ENCODE measurements at regions not wholly inside any gene's neighbourhood (a gene's known extent, or its start where the extent isn't known, plus 50 kb on each side); places are given as distances from the start of the nearest gene placed in this dataset.

DNA sequence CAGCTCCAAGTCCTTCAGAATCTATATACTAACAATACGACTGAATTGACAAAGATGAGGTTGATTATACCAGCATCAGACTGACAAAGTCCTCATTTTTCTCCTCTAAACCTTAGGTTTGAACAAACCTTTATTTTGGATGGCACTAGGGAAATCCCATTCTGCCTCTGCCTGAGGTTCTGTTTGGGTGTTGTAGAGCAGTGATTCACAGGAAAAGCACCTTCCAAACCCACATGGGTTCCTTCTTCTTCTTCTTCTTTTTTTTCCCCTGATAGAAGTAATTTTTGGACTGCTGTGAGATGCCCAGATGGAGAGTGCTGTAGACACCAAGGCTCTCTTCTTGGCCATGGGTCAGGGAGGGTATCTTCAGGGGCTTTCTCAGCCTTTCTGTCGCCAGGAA is 164.9 kb upstream of the PAPPA start:
- no peak overlapping the region for H3K4me3 ChIP-seq (replicated peaks; ENCODE audit: low read depth, low read length)
- no peak for DNase-seq (ENCODE audit: extremely low read depth, low read depth)
- TF ChIP-seq, protein P1, sequence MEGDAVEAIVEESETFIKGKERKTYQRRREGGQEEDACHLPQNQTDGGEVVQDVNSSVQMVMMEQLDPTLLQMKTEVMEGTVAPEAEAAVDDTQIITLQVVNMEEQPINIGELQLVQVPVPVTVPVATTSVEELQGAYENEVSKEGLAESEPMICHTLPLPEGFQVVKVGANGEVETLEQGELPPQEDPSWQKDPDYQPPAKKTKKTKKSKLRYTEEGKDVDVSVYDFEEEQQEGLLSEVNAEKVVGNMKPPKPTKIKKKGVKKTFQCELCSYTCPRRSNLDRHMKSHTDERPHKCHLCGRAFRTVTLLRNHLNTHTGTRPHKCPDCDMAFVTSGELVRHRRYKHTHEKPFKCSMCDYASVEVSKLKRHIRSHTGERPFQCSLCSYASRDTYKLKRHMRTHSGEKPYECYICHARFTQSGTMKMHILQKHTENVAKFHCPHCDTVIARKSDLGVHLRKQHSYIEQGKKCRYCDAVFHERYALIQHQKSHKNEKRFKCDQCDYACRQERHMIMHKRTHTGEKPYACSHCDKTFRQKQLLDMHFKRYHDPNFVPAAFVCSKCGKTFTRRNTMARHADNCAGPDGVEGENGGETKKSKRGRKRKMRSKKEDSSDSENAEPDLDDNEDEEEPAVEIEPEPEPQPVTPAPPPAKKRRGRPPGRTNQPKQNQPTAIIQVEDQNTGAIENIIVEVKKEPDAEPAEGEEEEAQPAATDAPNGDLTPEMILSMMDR (IDR thresholded peaks at IDR 0.05; ENCODE audit: low read depth, low read length, missing control alignments): no peak

- DNase-seq (ENCODE audit: extremely low read depth, low read depth): no peak
- TF ChIP-seq, protein P1 (IDR thresholded peaks at IDR 0.05; ENCODE audit: low read depth, low read length, missing control alignments): no peak
- no peak overlapping the region for H3K4me3 ChIP-seq (replicated peaks; ENCODE audit: low read depth, low read length)
These were observed 163.8 kb upstream of the PAPPA start for GRCh38 chr9:115989831-115990230.

DNA sequence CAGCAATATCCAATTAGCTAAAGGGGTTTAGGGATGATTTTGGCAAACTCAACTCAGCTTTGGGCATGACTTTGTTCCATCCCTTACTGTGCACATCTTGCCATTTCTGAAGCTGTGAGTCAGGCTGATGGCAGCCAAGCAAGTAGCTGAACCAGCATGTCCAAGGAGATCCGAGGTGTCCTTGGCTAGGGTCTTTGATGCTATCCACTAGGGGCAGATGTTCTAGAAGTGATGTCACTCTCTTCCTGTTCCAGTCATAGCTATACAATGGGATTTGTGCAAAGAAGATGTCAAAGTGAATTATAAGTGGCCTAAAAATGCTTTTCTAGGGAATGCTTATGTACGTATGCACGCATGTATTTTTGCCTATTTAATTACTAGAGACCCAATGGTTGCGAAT is 160.8 kb upstream of the PAPPA start:
- no peak overlapping the region for H3K4me3 ChIP-seq (replicated peaks; ENCODE audit: low read depth, low read length)
- no peak for DNase-seq (ENCODE audit: extremely low read depth, low read depth)
- TF ChIP-seq, protein P1 (IDR thresholded peaks at IDR 0.05; ENCODE audit: low read depth, low read length, missing control alignments): peak; percentile 38

DNA sequence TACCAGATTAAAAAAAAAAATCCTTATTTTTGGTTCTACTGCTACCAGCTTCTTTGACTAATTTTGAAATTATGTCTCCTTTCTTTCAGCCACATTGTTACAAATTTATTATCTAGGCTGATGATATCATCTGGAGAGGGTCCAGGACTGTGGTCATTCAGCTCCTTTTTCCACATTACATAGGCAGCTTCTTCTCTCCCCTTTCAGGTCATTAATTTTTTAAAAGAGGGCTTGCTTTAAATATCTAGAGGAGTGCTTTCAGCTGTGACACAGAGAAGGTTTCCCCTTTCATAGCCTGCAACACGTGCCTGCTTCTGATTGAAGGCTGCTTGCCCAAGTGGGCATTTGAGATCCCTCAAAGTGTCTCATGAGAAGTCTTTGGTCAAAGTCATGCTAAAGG is 155.7 kb upstream of the PAPPA start:
- H3K4me3 ChIP-seq (replicated peaks; ENCODE audit: low read depth, low read length): no peak overlapping the region
- peak; percentile 58 for DNase-seq (ENCODE audit: extremely low read depth, low read depth)
- TF ChIP-seq, protein P1 (IDR thresholded peaks at IDR 0.05; ENCODE audit: low read depth, low read length, missing control alignments): no peak

GRCh38 chr9:115998666-115999065 is 154.9 kb upstream of the PAPPA start:
- TF ChIP-seq, protein P1 (IDR thresholded peaks at IDR 0.05; ENCODE audit: low read depth, low read length, missing control alignments): no peak
- DNase-seq (ENCODE audit: extremely low read depth, low read depth): no peak
- H3K4me3 ChIP-seq (replicated peaks; ENCODE audit: low read depth, low read length): no peak overlapping the region

DNA sequence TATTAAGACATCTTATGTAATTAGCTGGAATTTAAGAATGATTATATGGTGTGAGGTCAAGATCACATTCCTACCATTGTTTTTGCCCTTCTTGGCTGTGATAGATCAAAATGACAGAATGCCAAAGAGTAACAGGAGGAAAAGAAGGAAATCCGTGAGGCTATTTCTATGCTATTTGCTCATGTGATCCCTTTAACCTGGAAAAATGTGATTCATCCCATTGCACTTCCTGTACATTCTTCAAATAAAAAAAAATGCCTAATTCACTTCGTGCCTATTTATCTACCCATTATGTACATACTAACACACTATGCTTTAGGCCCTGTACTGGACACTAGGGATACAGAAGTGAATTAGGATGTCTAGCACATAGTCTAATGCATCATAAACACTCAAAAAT is 154.1 kb upstream of the PAPPA start:
- TF ChIP-seq, protein P1 (IDR thresholded peaks at IDR 0.05; ENCODE audit: low read depth, low read length, missing control alignments): no peak
- no peak for DNase-seq (ENCODE audit: extremely low read depth, low read depth)

GRCh38 chr9:116000748-116001329 is 152.8 kb upstream of the PAPPA start:
- no peak overlapping the region for H3K4me3 ChIP-seq (replicated peaks; ENCODE audit: low read depth, low read length)
- no peak for DNase-seq (ENCODE audit: extremely low read depth, low read depth)
- TF ChIP-seq, protein P1 (IDR thresholded peaks at IDR 0.05; ENCODE audit: low read depth, low read length, missing control alignments): peak; percentile 46

More for the DNA sequence above, 154.1 kb upstream of the PAPPA start:
- no peak overlapping the region for H3K4me3 ChIP-seq (replicated peaks; ENCODE audit: low read depth, low read length)

Measured in HFF-Myc (cell line).